Activated T-cell treated with anti-CD3 and anti-CD28 coated beads for 1 hour (primary cell): ENCODE measurements at regions not wholly inside any gene's neighbourhood (a gene's known extent, or its start where the extent isn't known, plus 50 kb on each side); places are given as distances from the start of the nearest gene placed in this dataset.

Source experiments
- DNase-seq: peaks from one replicate; pipeline ENCODE4 v3.0.0-alpha.2; 2020; ENCODE audit warnings: low read depth

GRCh38 chr9:119483153-119483552 lies 113.9 kb upstream of the BRINP1 start:
- no peak for DNase-seq

- DNase-seq = no peak
Observed at GRCh38 chr9:119477197-119477596, 108.0 kb upstream of the BRINP1 start.

- DNase-seq = no peak
Observed at GRCh38 chr9:119458068-119458467, 88.8 kb upstream of the BRINP1 start.

- DNase-seq = no peak
Observed at GRCh38 chr9:119453980-119454379, 84.7 kb upstream of the BRINP1 start.

- no peak for DNase-seq
Observed at GRCh38 chr9:119453490-119453911, 84.3 kb upstream of the BRINP1 start.

GRCh38 chr9:119451426-119451825 lies 82.2 kb upstream of the BRINP1 start:
- no peak for DNase-seq

- no peak for DNase-seq
Observed at GRCh38 chr9:119443179-119443578, 73.9 kb upstream of the BRINP1 start.

GRCh38 chr9:119441832-119442231 lies 72.6 kb upstream of the BRINP1 start:
- no peak for DNase-seq

- DNase-seq = no peak
Observed at GRCh38 chr9:119441338-119441737, 72.1 kb upstream of the BRINP1 start.

- DNase-seq = no peak
Observed at GRCh38 chr9:119436261-119436660, 67.0 kb upstream of the BRINP1 start.

GRCh38 chr9:119435076-119435475 lies 65.8 kb upstream of the BRINP1 start:
- no peak for DNase-seq

- DNase-seq = no peak
Observed at GRCh38 chr9:119432428-119432827, 63.2 kb upstream of the BRINP1 start.

- no peak for DNase-seq
Observed at GRCh38 chr9:119429302-119429701, 60.1 kb upstream of the BRINP1 start.

- DNase-seq = no peak
Observed at GRCh38 chr9:119420231-119420630, 51.0 kb upstream of the BRINP1 start.
